ENCODE measurements at regions not wholly inside any gene's neighbourhood (a gene's known extent, or its start where the extent isn't known, plus 50 kb on each side); places are given as distances from the start of the nearest gene placed in this dataset.

GRCh38 chr5:144742361-144742760 lies 571.7 kb downstream of the KCTD16 start:
- Histone ChIP-seq H3K9me3 (replicated peaks; ENCODE audit: control insufficient read depth, low read depth, low read length) (no peaks in the 10 kb centered on the region), H3K27me3 (ENCODE audit: control insufficient read depth, insufficient read depth, low read length) (no peaks in the 10 kb centered on the region), H3K36me3 (ENCODE audit: control insufficient read depth, insufficient read depth, low read length) (no peaks in the 10 kb centered on the region), H3K4me1 (ENCODE audit: control insufficient read depth, insufficient read depth, low read length) (no peaks in the 10 kb centered on the region), H3K4me3 (ENCODE audit: low read length) (no peak overlapping the region), H3K27ac (ENCODE audit: low read length) (no peak overlapping the region)
- WGBS (ENCODE audit: insufficient coverage): no CpG with 5 or more reads among the region's 1 CpG
- no peak for DNase-seq

- no peaks in the 10 kb centered on the region for H3K4me1 ChIP-seq (ENCODE audit: control insufficient read depth, insufficient read depth, low read length)
- no peak for DNase-seq
- no peak overlapping the region for H3K4me3 ChIP-seq (ENCODE audit: low read length)
- H3K36me3 ChIP-seq (ENCODE audit: control insufficient read depth, insufficient read depth, low read length): no peaks in the 10 kb centered on the region
- 92% methylated on average over 1 of the region's 1 CpG for WGBS (ENCODE audit: insufficient coverage)
- no peaks in the 10 kb centered on the region for H3K27me3 ChIP-seq (ENCODE audit: control insufficient read depth, insufficient read depth, low read length)
- peaks cover 2% of the 10 kb centered on the region for H3K9me3 ChIP-seq (replicated peaks; ENCODE audit: control insufficient read depth, low read depth, low read length)
- no peak overlapping the region for H3K27ac ChIP-seq (ENCODE audit: low read length)
Measured at GRCh38 chr5:144731786-144732185, 561.1 kb downstream of the KCTD16 start.

GRCh38 chr5:144712090-144712489 lies 541.4 kb downstream of the KCTD16 start:
- Histone ChIP-seq H3K36me3 (ENCODE audit: control insufficient read depth, insufficient read depth, low read length) (no peaks in the 10 kb centered on the region), H3K27ac (ENCODE audit: low read length) (no peak overlapping the region), H3K27me3 (ENCODE audit: control insufficient read depth, insufficient read depth, low read length) (no peaks in the 10 kb centered on the region), H3K4me1 (ENCODE audit: control insufficient read depth, insufficient read depth, low read length) (no peaks in the 10 kb centered on the region), H3K9me3 (replicated peaks; ENCODE audit: control insufficient read depth, low read depth, low read length) (no peaks in the 10 kb centered on the region), H3K4me3 (ENCODE audit: low read length) (no peak overlapping the region)
- WGBS (ENCODE audit: insufficient coverage): no CpG with 5 or more reads among the region's 3 CpGs
- DNase-seq: no peak

- Histone ChIP-seq H3K4me1 (ENCODE audit: control insufficient read depth, insufficient read depth, low read length) (no peaks in the 10 kb centered on the region), H3K4me3 (ENCODE audit: low read length) (no peak overlapping the region), H3K27me3 (ENCODE audit: control insufficient read depth, insufficient read depth, low read length) (no peaks in the 10 kb centered on the region), H3K9me3 (replicated peaks; ENCODE audit: control insufficient read depth, low read depth, low read length) (no peaks in the 10 kb centered on the region), H3K36me3 (ENCODE audit: control insufficient read depth, insufficient read depth, low read length) (no peaks in the 10 kb centered on the region), H3K27ac (ENCODE audit: low read length) (no peak overlapping the region)
- no CpG with 5 or more reads among the region's 2 CpGs for whole genome bisulfite sequencing (ENCODE audit: insufficient coverage)
- peak; percentile 8 for DNase-seq
Measured at GRCh38 chr5:144711172-144711571, 540.5 kb downstream of the KCTD16 start.

- Histone ChIP-seq H3K4me1 (ENCODE audit: control insufficient read depth, insufficient read depth, low read length) (no peaks in the 10 kb centered on the region), H3K27me3 (ENCODE audit: control insufficient read depth, insufficient read depth, low read length) (no peaks in the 10 kb centered on the region), H3K36me3 (ENCODE audit: control insufficient read depth, insufficient read depth, low read length) (no peaks in the 10 kb centered on the region), H3K9me3 (replicated peaks; ENCODE audit: control insufficient read depth, low read depth, low read length) (no peaks in the 10 kb centered on the region), H3K4me3 (ENCODE audit: low read length) (no peak overlapping the region), H3K27ac (ENCODE audit: low read length) (no peak overlapping the region)
- no peak for DNase-seq
- 100% methylated on average over 1 of the region's 2 CpGs for WGBS (ENCODE audit: insufficient coverage)
Measured at GRCh38 chr5:144710637-144711036, 540.0 kb downstream of the KCTD16 start.

- Histone ChIP-seq H3K27me3 (ENCODE audit: control insufficient read depth, insufficient read depth, low read length) (no peaks in the 10 kb centered on the region), H3K4me1 (ENCODE audit: control insufficient read depth, insufficient read depth, low read length) (no peaks in the 10 kb centered on the region), H3K36me3 (ENCODE audit: control insufficient read depth, insufficient read depth, low read length) (no peaks in the 10 kb centered on the region), H3K4me3 (ENCODE audit: low read length) (no peak overlapping the region), H3K27ac (ENCODE audit: low read length) (no peak overlapping the region), H3K9me3 (replicated peaks; ENCODE audit: control insufficient read depth, low read depth, low read length) (no peaks in the 10 kb centered on the region)
- WGBS (ENCODE audit: insufficient coverage): no CpG with 5 or more reads among the region's 1 CpG
- DNase-seq: no peak
Measured at GRCh38 chr5:144703776-144704175, 533.1 kb downstream of the KCTD16 start.

- no peak overlapping the region for H3K27ac ChIP-seq (ENCODE audit: low read length)
- no peaks in the 10 kb centered on the region for H3K9me3 ChIP-seq (replicated peaks; ENCODE audit: control insufficient read depth, low read depth, low read length)
- H3K4me1 ChIP-seq (ENCODE audit: control insufficient read depth, insufficient read depth, low read length): no peaks in the 10 kb centered on the region
- DNase-seq: no peak
- H3K27me3 ChIP-seq (ENCODE audit: control insufficient read depth, insufficient read depth, low read length): no peaks in the 10 kb centered on the region
- H3K4me3 ChIP-seq (ENCODE audit: low read length): no peak overlapping the region
- 83% methylated on average over 1 of the region's 2 CpGs for WGBS (ENCODE audit: insufficient coverage)
- no peaks in the 10 kb centered on the region for H3K36me3 ChIP-seq (ENCODE audit: control insufficient read depth, insufficient read depth, low read length)
Measured at GRCh38 chr5:144698484-144698883, 527.8 kb downstream of the KCTD16 start.

GRCh38 chr5:144697847-144698262 lies 527.2 kb downstream of the KCTD16 start:
- Histone ChIP-seq H3K4me3 (ENCODE audit: low read length) (no peak overlapping the region), H3K36me3 (ENCODE audit: control insufficient read depth, insufficient read depth, low read length) (no peaks in the 10 kb centered on the region), H3K4me1 (ENCODE audit: control insufficient read depth, insufficient read depth, low read length) (no peaks in the 10 kb centered on the region), H3K27ac (ENCODE audit: low read length) (no peak overlapping the region), H3K27me3 (ENCODE audit: control insufficient read depth, insufficient read depth, low read length) (no peaks in the 10 kb centered on the region), H3K9me3 (replicated peaks; ENCODE audit: control insufficient read depth, low read depth, low read length) (no peaks in the 10 kb centered on the region)
- no CpG with 5 or more reads among the region's 1 CpG for WGBS (ENCODE audit: insufficient coverage)
- peak; percentile 7 for DNase-seq

GRCh38 chr5:144691936-144692335 lies 521.3 kb downstream of the KCTD16 start:
- WGBS (ENCODE audit: insufficient coverage): no CpG with 5 or more reads among the region's 3 CpGs
- no peak for DNase-seq
- Histone ChIP-seq H3K36me3 (ENCODE audit: control insufficient read depth, insufficient read depth, low read length) (no peaks in the 10 kb centered on the region), H3K4me1 (ENCODE audit: control insufficient read depth, insufficient read depth, low read length) (no peaks in the 10 kb centered on the region), H3K27me3 (ENCODE audit: control insufficient read depth, insufficient read depth, low read length) (no peaks in the 10 kb centered on the region), H3K27ac (ENCODE audit: low read length) (no peak overlapping the region), H3K4me3 (ENCODE audit: low read length) (no peak overlapping the region), H3K9me3 (replicated peaks; ENCODE audit: control insufficient read depth, low read depth, low read length) (no peaks in the 10 kb centered on the region)

GRCh38 chr5:144684899-144685298 lies 514.2 kb downstream of the KCTD16 start:
- H3K4me3 ChIP-seq (ENCODE audit: low read length): no peak overlapping the region
- WGBS (ENCODE audit: insufficient coverage): 93% methylated on average over 1 of the region's 1 CpG
- no peaks in the 10 kb centered on the region for H3K4me1 ChIP-seq (ENCODE audit: control insufficient read depth, insufficient read depth, low read length)
- no peaks in the 10 kb centered on the region for H3K9me3 ChIP-seq (replicated peaks; ENCODE audit: control insufficient read depth, low read depth, low read length)
- no peaks in the 10 kb centered on the region for H3K36me3 ChIP-seq (ENCODE audit: control insufficient read depth, insufficient read depth, low read length)
- H3K27ac ChIP-seq (ENCODE audit: low read length): no peak overlapping the region
- DNase-seq: no peak
- no peaks in the 10 kb centered on the region for H3K27me3 ChIP-seq (ENCODE audit: control insufficient read depth, insufficient read depth, low read length)

- H3K36me3 ChIP-seq (ENCODE audit: control insufficient read depth, insufficient read depth, low read length): no peaks in the 10 kb centered on the region
- no peak overlapping the region for H3K4me3 ChIP-seq (ENCODE audit: low read length)
- H3K9me3 ChIP-seq (replicated peaks; ENCODE audit: control insufficient read depth, low read depth, low read length): no peaks in the 10 kb centered on the region
- no CpG with 5 or more reads among the region's 1 CpG for WGBS (ENCODE audit: insufficient coverage)
- no peaks in the 10 kb centered on the region for H3K4me1 ChIP-seq (ENCODE audit: control insufficient read depth, insufficient read depth, low read length)
- H3K27me3 ChIP-seq (ENCODE audit: control insufficient read depth, insufficient read depth, low read length): no peaks in the 10 kb centered on the region
- DNase-seq: no peak
- H3K27ac ChIP-seq (ENCODE audit: low read length): no peak overlapping the region
Measured at GRCh38 chr5:144680711-144681110, 510.0 kb downstream of the KCTD16 start.
